LNCAP (cell line): ENCODE measurements at regions not wholly inside any gene's neighbourhood (a gene's known extent, or its start where the extent isn't known, plus 50 kb on each side); places are given as distances from the start of the nearest gene placed in this dataset.

Experiments used
- TF ChIP-seq, protein P1 (sequence below): fragments of 450-650 bp; IDR thresholded peaks from 2 replicates; pipeline ENCODE4 v1.5.1; 2017; ENCODE audit warnings: mild to moderate bottlenecking

DNA sequence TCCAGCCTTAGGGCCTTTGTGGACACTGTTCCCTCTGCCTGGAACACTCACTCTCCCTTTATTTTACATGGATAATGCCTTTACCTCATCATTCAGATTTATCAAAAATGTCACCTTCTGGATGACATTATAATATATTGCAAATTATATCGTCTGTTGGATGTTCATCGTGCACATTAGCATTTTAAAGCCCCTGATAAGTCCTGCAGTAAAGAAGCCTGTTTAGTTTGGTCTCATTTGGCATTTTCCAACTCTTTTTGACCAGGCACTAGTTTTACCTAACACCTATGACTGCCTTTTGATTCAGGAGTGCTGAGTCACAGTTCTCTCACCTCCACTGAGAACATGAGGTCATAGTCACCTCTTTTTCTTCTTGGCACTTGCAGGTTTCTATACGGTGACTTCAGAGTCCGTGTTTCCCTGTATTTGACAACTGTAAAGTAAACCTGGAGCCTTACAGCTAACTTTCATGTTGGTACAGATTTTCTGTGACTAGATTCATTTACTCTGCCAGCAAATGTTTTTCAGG is 57.7 kb upstream of the STC2 start:
- TF ChIP-seq, protein P1, sequence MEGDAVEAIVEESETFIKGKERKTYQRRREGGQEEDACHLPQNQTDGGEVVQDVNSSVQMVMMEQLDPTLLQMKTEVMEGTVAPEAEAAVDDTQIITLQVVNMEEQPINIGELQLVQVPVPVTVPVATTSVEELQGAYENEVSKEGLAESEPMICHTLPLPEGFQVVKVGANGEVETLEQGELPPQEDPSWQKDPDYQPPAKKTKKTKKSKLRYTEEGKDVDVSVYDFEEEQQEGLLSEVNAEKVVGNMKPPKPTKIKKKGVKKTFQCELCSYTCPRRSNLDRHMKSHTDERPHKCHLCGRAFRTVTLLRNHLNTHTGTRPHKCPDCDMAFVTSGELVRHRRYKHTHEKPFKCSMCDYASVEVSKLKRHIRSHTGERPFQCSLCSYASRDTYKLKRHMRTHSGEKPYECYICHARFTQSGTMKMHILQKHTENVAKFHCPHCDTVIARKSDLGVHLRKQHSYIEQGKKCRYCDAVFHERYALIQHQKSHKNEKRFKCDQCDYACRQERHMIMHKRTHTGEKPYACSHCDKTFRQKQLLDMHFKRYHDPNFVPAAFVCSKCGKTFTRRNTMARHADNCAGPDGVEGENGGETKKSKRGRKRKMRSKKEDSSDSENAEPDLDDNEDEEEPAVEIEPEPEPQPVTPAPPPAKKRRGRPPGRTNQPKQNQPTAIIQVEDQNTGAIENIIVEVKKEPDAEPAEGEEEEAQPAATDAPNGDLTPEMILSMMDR = no peak

DNA sequence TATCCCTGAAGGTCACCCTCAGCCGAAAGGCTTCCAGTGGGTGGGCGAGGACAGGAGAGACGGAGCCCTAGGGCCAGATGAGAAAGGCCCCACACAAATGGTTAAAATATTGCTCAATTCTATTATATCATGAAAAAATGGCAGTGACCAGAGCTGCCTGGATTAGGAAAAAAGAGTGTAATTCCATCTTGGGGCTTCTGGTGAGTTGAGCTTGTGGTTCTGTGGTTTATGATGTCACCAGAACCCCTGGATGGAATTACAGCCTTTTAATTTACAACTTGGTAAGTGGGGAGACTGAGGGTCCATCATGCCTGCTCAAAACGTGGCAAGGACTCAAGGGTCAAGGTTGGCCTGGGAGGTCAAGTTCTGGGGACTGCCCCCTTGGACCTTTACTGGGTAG is 55.5 kb upstream of the STC2 start:
- TF ChIP-seq, protein P1 = no peak

DNA sequence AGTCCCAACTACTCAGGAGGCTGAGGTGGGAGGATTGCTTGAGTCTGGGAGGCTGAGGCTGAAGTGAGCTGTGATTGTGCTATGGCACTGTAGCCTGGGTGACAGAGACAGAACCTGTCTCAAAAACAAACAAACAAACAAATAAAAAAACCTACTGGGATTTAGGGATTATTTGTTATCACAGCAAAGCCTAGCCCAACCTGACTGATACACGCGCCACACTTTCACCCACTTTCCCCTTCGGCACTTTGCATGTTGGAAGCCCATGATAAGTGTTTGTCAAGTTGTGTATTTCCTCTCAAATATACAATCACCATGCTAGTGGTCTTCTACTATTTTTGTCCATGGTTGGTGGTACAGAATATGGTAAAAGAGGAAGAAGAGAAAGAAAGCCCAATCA is 50.5 kb upstream of the STC2 start:
- TF ChIP-seq, protein P1 = no peak
